IPS-15b (cell line): ENCODE measurements at regions not wholly inside any gene's neighbourhood (a gene's known extent, or its start where the extent isn't known, plus 50 kb on each side); places are given as distances from the start of the nearest gene placed in this dataset.

Experiments
- H3K27me3 ChIP-seq: one replicate; pipeline ENCODE4 v1.6.1; 2013; ENCODE audit warnings: low read length; ENCODE audit not compliant: control insufficient read depth, insufficient read depth
- H3K36me3 ChIP-seq: one replicate; pipeline ENCODE4 v1.6.1; 2013; ENCODE audit warnings: low read length; ENCODE audit not compliant: control insufficient read depth, insufficient read depth
- H3K4me1 ChIP-seq: one replicate; pipeline ENCODE4 v1.6.1; 2013; ENCODE audit warnings: mild to moderate bottlenecking, low read length; ENCODE audit not compliant: control insufficient read depth, insufficient read depth
- H3K4me3 ChIP-seq: one replicate; pipeline ENCODE4 v1.5.1; 2013; ENCODE audit warnings: low read depth, low read length
- H3K9ac ChIP-seq: one replicate; pipeline ENCODE4 v1.6.1; 2013; ENCODE audit warnings: low read depth, mild to moderate bottlenecking, low read length
- H3K9me3 ChIP-seq: one replicate; pipeline ENCODE4 v1.6.1; 2013; ENCODE audit warnings: mild to moderate bottlenecking, low read length; ENCODE audit not compliant: control insufficient read depth, insufficient read depth

DNA sequence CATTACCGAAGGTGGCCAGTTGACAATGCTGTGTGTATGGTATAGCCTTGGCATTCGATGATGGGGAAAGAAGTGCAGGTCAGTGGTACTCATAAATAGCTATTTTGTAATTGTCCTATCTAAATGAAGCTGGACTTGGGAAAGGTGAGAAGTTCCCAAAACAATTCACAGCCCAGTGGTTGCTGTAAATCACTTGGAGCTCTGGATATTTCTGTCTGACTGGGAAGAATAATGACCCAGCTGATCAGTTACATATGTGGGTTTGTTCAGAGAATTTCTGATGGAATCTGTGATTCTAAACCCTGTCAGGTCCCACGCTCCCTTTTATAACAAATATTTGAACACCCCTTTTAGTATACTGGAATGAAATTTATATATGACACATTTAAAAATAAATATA is 133.9 kb upstream of the PFN2 start:
- no peaks in the 10 kb centered on the region for H3K27me3 ChIP-seq
- no peak overlapping the region for H3K9ac ChIP-seq
- peaks cover 11% of the 10 kb centered on the region for H3K4me1 ChIP-seq
- H3K36me3 ChIP-seq: no peaks in the 10 kb centered on the region
- no peaks in the 10 kb centered on the region for H3K9me3 ChIP-seq
- no peak overlapping the region for H3K4me3 ChIP-seq

- no peaks in the 10 kb centered on the region for H3K36me3 ChIP-seq
- no peak overlapping the region for H3K9ac ChIP-seq
- peaks cover 18% of the 10 kb centered on the region for H3K4me1 ChIP-seq
- no peak overlapping the region for H3K4me3 ChIP-seq
- no peaks in the 10 kb centered on the region for H3K27me3 ChIP-seq
- H3K9me3 ChIP-seq: no peaks in the 10 kb centered on the region
Measured at GRCh38 chr3:150101016-150101415, 130.3 kb upstream of the PFN2 start.

DNA sequence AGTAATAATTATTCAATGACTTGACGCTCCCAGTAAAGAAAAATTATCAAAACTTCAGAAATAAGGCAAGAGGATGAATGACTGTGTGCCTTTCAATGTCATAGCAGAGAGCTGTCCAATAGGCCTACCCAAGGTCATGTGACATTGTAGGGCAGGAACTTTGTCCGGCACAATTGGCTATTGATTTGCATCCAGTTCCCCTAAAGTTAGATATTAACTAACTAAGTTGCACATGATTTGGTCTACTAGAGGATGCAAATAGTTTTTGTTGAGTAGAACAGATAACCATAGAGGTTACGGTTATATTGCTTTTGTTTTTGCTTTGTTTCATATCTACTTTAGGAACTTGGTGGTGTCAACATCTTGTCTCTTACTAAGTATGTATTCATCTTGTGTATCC is 127.9 kb upstream of the PFN2 start:
- Histone ChIP-seq H3K4me3 (no peak overlapping the region), H3K9me3 (no peaks in the 10 kb centered on the region), H3K9ac (no peak overlapping the region), H3K27me3 (no peaks in the 10 kb centered on the region), H3K4me1 (peaks cover 21% of the 10 kb centered on the region), H3K36me3 (no peaks in the 10 kb centered on the region)

GRCh38 chr3:150097588-150097890 is 126.8 kb upstream of the PFN2 start:
- H3K4me3 ChIP-seq: no peak overlapping the region

DNA sequence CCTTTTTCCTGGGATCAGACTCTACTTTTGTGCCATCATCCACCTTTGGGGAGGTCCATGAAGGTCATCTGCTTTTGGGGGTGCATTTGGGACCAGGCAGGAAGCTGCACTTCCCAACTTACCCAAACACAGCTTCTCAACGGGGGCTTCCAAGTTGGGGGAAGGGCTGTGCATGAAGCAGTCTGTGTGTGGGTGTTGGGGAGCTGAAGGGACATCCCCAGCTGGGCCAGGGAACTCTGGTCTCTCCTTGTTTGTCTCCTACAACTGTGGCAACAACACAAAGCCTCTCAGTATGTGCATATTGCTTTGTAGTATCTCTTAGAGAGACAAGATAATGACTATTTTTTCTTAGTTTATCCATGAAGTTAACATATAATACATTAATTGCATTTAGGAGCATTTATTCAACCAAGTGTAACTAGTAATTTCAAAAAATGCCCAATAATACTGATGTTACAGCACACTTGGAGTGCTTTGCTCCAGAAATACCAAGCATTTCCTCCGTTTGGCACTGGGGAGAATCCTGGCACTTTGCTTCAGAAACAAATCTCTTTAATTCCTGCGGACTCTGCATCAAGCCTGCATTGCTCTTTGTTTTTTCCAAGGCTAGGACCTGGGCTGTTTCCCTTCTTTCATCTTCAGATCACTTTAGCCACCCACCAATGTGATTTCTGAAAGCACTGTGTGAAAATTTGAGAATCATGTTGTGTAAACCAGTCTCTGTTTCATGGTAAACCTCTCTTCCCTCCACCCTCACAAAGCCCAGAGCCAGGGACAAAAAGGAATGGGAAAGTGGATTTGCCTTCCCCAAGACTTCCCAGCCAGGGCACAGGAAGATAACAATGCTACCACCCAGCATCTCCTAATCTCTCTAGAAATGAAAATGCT is 126.2 kb upstream of the PFN2 start:
- H3K4me3 ChIP-seq: no peak overlapping the region
- no peaks in the 10 kb centered on the region for H3K36me3 ChIP-seq
- H3K9me3 ChIP-seq: no peaks in the 10 kb centered on the region
- H3K9ac ChIP-seq: no peak overlapping the region
- peaks cover 21% of the 10 kb centered on the region for H3K4me1 ChIP-seq
- H3K27me3 ChIP-seq: no peaks in the 10 kb centered on the region

More at GRCh38 chr3:150097588-150097890, 126.8 kb upstream of the PFN2 start:
- no peaks in the 10 kb centered on the region for H3K27me3 ChIP-seq
- no peaks in the 10 kb centered on the region for H3K36me3 ChIP-seq
- H3K4me1 ChIP-seq: peaks cover 21% of the 10 kb centered on the region
- no peak overlapping the region for H3K9ac ChIP-seq
- no peaks in the 10 kb centered on the region for H3K9me3 ChIP-seq

GRCh38 chr3:150094150-150094933 is 123.6 kb upstream of the PFN2 start:
- Histone ChIP-seq H3K9me3 (no peaks in the 10 kb centered on the region), H3K36me3 (no peaks in the 10 kb centered on the region), H3K4me3 (no peak overlapping the region), H3K27me3 (no peaks in the 10 kb centered on the region), H3K4me1 (peaks cover 21% of the 10 kb centered on the region), H3K9ac (no peak overlapping the region)

GRCh38 chr3:150091626-150092025 is 120.9 kb upstream of the PFN2 start:
- no peak overlapping the region for H3K9ac ChIP-seq
- H3K4me1 ChIP-seq: peaks cover 8% of the 10 kb centered on the region
- H3K9me3 ChIP-seq: no peaks in the 10 kb centered on the region
- no peaks in the 10 kb centered on the region for H3K27me3 ChIP-seq
- H3K36me3 ChIP-seq: no peaks in the 10 kb centered on the region
- H3K4me3 ChIP-seq: no peak overlapping the region

DNA sequence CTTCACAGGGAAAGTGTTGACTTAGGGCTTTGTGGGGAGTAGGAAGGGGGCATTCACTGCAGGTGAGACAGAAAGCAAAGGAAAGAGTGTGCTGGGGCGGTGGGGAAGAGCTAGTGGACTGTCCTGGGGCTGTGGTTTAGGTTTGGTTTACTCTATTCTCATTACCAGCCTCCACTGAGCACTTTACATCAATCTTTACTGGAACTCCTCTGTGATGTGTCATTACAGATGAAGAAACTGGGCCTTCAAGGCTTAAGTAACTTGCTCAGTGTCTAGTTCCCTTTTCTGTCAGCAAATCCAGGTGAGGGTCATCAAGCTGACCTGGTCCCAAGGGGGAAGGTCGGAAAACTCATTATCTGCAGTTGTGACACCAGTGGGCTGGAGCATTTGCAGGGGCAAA is 120.2 kb upstream of the PFN2 start:
- no peaks in the 10 kb centered on the region for H3K27me3 ChIP-seq
- H3K36me3 ChIP-seq: no peaks in the 10 kb centered on the region
- peaks cover 3% of the 10 kb centered on the region for H3K4me1 ChIP-seq
- H3K9me3 ChIP-seq: no peaks in the 10 kb centered on the region
- no peak overlapping the region for H3K9ac ChIP-seq
- no peak overlapping the region for H3K4me3 ChIP-seq

DNA sequence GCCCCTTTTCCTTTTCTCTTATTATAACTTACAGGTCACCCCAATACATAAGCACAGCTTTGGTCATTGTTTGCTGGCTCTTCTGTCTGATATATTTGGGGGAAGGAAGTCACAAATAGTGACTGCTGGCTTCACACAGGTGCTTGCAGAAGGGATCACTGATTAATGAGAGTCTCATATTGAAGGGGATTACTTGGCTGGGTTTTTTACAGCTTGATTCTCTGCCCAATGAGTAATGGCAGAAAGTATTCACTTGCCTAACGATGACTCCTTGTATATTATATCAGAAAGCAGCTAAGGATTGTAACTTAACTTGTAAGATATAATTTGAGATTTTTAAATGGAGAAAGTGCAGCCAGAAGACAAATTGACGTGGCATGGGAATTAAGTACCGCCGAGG is 119.3 kb upstream of the PFN2 start:
- peaks cover 3% of the 10 kb centered on the region for H3K4me1 ChIP-seq
- no peak overlapping the region for H3K9ac ChIP-seq
- H3K36me3 ChIP-seq: no peaks in the 10 kb centered on the region
- no peaks in the 10 kb centered on the region for H3K27me3 ChIP-seq
- H3K4me3 ChIP-seq: no peak overlapping the region
- H3K9me3 ChIP-seq: no peaks in the 10 kb centered on the region

DNA sequence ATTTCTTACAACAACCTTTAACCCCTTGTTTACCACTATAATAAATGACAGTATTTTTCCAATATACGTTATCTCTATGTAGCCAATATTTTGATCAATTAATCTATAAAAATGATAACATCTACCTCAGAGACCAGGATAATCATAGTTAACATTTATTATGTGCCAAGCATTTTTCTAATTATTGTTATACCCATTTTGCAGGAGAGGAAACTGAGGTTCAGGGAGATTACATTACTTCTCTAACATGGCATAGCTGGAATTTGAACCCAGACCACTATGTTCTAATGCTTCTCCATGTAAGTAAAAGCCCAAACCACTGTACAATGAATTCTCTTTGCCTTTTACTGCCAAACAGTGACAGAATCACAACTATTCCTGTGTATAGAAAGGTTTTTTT is 113.4 kb upstream of the PFN2 start:
- H3K27me3 ChIP-seq: no peaks in the 10 kb centered on the region
- no peaks in the 10 kb centered on the region for H3K9me3 ChIP-seq
- H3K9ac ChIP-seq: no peak overlapping the region
- H3K4me3 ChIP-seq: no peak overlapping the region
- H3K36me3 ChIP-seq: no peaks in the 10 kb centered on the region
- no peaks in the 10 kb centered on the region for H3K4me1 ChIP-seq

DNA sequence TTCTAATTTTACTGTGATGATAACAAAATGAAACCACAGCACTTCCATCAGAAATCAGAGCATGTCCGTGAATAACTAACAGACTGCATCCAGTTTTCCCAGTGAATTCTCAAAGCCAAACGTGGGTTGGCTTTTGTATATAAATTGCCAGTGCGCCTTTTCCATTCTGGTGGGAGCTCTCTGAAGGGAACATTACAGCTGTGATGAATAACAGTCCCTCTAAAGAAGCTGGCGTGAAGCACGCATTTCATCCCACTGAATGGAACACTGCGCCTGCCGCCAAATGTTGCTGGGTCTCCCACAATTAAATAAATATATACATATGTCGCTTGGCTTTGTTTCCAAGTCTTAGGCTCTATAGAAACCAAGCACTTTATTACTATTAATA is 113.0 kb upstream of the PFN2 start:
- Histone ChIP-seq H3K9ac (no peak overlapping the region), H3K36me3 (no peaks in the 10 kb centered on the region), H3K9me3 (no peaks in the 10 kb centered on the region), H3K27me3 (no peaks in the 10 kb centered on the region), H3K4me1 (no peaks in the 10 kb centered on the region), H3K4me3 (no peak overlapping the region)
